Neuronal stem cell (in vitro differentiated cells): ENCODE measurements at regions not wholly inside any gene's neighbourhood (a gene's known extent, or its start where the extent isn't known, plus 50 kb on each side); places are given as distances from the start of the nearest gene placed in this dataset.

ENCODE experiments used
- DNase-seq: peaks from one replicate; pipeline ENCODE4 v3.0.0-alpha.2; 2013; ENCODE audit warnings: low spot score
- H2AFZ ChIP-seq: one replicate; pipeline ENCODE4 v1.6.1; 2013; ENCODE audit warnings: mild to moderate bottlenecking, low read length, inconsistent platforms
- H2AK5ac ChIP-seq: 2 replicates; pipeline ENCODE4 v1.6.1; 2013; ENCODE audit warnings: low read depth, mild to moderate bottlenecking, inconsistent platforms, low read length, moderate library complexity, mixed read lengths
- H2BK120ac ChIP-seq: 2 replicates; pipeline ENCODE4 v1.6.1; 2013; ENCODE audit warnings: low read depth, mild to moderate bottlenecking, inconsistent platforms, low read length, moderate library complexity, mixed read lengths
- H2BK12ac ChIP-seq: one replicate; pipeline ENCODE4 v1.6.1; 2013; ENCODE audit warnings: low read length, inconsistent platforms
- H2BK15ac ChIP-seq: 2 replicates; pipeline ENCODE4 v1.6.1; 2013; ENCODE audit warnings: mild to moderate bottlenecking, low read length, inconsistent platforms, mixed read lengths
- H2BK5ac ChIP-seq: one replicate; pipeline ENCODE4 v1.6.1; 2013; ENCODE audit warnings: inconsistent platforms, mild to moderate bottlenecking, low read length, moderate library complexity
- H3K14ac ChIP-seq: one replicate; pipeline ENCODE4 v1.6.1; 2013; ENCODE audit warnings: low read length, inconsistent platforms
- H3K18ac ChIP-seq: 2 replicates; pipeline ENCODE4 v1.6.1; 2013; ENCODE audit warnings: low read length, inconsistent platforms
- H3K23ac ChIP-seq: 2 replicates; pipeline ENCODE4 v1.6.1; 2013; ENCODE audit warnings: low read depth, mild to moderate bottlenecking, mixed read lengths, low read length, inconsistent platforms; ENCODE audit not compliant: poor library complexity
- H3K27ac ChIP-seq: replicated peaks from 3 replicates; pipeline ENCODE4 v1.5.1; 2013; ENCODE audit warnings: low read length, inconsistent platforms
- H3K27me3 ChIP-seq, 3 experiments: 2 replicates each; pipeline ENCODE4 v1.6.1; 2013; ENCODE audit warnings: low read length in 3 of 3, mild to moderate bottlenecking in 2 of 3, inconsistent platforms in 1 of 3, low read depth in 1 of 3, mixed read lengths in 1 of 3, moderate library complexity in 1 of 3; ENCODE audit not compliant: control insufficient read depth in 3 of 3, insufficient read depth in 3 of 3
- H3K36me3 ChIP-seq, 2 donors: replicated peaks in 1 of 2; 2 replicates each; pipeline ENCODE4 v1.6.1; 2013; ENCODE audit warnings: low read length in 2 of 2; ENCODE audit not compliant: control insufficient read depth in 2 of 2, insufficient read depth in 2 of 2
- H3K4ac ChIP-seq: 2 replicates; pipeline ENCODE4 v1.6.1; 2013; ENCODE audit warnings: inconsistent platforms, mild to moderate bottlenecking, low read length, moderate library complexity
- H3K4me1 ChIP-seq, 2 donors: 1 replicate in 1 of 2; 2 replicates in 1 of 2; pipeline ENCODE4 v1.6.1; 2013; ENCODE audit warnings: low read length in 2 of 2, low read depth in 1 of 2; ENCODE audit not compliant: control insufficient read depth in 2 of 2, insufficient read depth in 1 of 2
- H3K4me2 ChIP-seq: one replicate; pipeline ENCODE4 v1.6.1; 2013; ENCODE audit warnings: mild to moderate bottlenecking, low read length, inconsistent platforms; ENCODE audit not compliant: insufficient read depth, poor library complexity, severe bottlenecking
- H3K4me3 ChIP-seq, 2 donors: 2 replicates each; pipeline ENCODE4 v1.5.1; 2013; ENCODE audit warnings: low read length in 2 of 2, mild to moderate bottlenecking in 2 of 2, inconsistent platforms in 1 of 2, moderate library complexity in 1 of 2
- H3K79me1 ChIP-seq: one replicate; pipeline ENCODE4 v1.6.1; 2013; ENCODE audit warnings: low read depth, mild to moderate bottlenecking, inconsistent platforms, low read length, moderate library complexity
- H3K9ac ChIP-seq: one replicate; pipeline ENCODE4 v1.6.1; 2013; ENCODE audit warnings: mild to moderate bottlenecking, low read depth, low read length, inconsistent platforms; ENCODE audit not compliant: poor library complexity
- H3K9me3 ChIP-seq, 2 donors: replicated peaks in 1 of 2; 2 replicates each; pipeline versions ENCODE3 to v1.6.1; 2013; ENCODE audit warnings: low read length in 2 of 2, mild to moderate bottlenecking in 2 of 2, inconsistent platforms in 1 of 2, low read depth in 1 of 2, mixed read lengths in 1 of 2, moderate library complexity in 1 of 2; ENCODE audit not compliant: control insufficient read depth in 2 of 2, insufficient read depth in 1 of 2
- H4K8ac ChIP-seq: one replicate; pipeline ENCODE4 v1.6.1; 2013; ENCODE audit warnings: low read depth, mild to moderate bottlenecking, inconsistent platforms, low read length, moderate library complexity
- H4K91ac ChIP-seq: one replicate; pipeline ENCODE4 v1.6.1; 2013; ENCODE audit warnings: low read length, low read depth, mild to moderate bottlenecking, inconsistent platforms; ENCODE audit not compliant: poor library complexity
- WGBS, 2 donors: extraction: QIAGEN DNeasy Blood & Tissue Kit; methylation state at CpG; one replicate each; pipeline ENCODE4 v1.1.7; 2013; ENCODE audit warnings: missing lambda C conversion rate in 2 of 2, mixed read lengths in 1 of 2; ENCODE audit not compliant: insufficient read length in 2 of 2, insufficient replicate concordance in 1 of 2; ENCODE audit errors: extremely low coverage in 2 of 2; 5-methylcytosine and 5-hydroxymethylcytosine counted together

DNA sequence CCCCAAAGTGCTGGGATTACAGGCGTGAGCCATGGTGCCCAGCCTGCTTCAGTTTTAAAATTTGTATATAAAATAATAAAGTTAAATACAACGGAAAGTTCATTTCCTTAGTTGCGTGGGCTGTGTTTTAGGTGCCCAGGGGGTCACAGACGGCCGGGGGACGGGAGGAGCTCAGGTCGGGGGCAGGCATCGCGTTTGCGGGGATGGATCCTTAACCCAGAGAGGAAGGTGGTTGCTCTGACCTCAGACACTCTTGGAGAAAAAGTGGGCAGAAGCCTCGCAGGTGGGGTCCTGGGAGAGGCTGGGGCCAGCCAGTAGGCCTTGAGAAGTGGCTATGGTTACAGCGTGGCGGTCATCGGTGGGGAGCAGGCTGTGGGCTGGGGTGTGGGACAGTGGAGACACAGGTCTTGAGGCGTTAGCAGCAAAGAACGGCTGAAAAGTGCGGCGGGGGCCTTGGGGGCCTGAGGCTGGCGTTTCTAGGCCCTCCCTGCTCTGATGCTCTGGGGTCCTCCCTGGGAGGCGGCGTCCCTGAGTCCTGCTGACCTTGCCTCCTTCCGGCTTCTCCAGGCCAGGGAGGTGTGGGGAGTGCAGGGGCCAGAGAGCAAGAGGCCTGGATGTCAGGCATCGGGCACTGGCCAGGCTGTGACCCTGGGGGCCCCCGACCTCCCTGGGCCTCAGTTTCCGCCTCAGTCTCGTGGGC lies 54.4 kb downstream of the UNCX start:
- Histone ChIP-seq H2BK15ac (peak overlapping the region; percentile 89), H2BK12ac (peak overlapping the region; percentile 41), H3K9me3 (no peaks in the 10 kb centered on the region), H3K4me3 (no peak overlapping the region), H3K79me1 (peaks cover 2% of the 10 kb centered on the region), H4K91ac (peak overlapping the region; percentile 53), H3K14ac (no peak overlapping the region), H3K27ac (no peak overlapping the region), H3K4ac (peak overlapping the region; percentile 93), H3K4me2 (no peak overlapping the region), H3K9ac (peak overlapping the region; percentile 72), H2BK5ac (no peak overlapping the region), H3K27me3 (peaks cover 0 to 81% (median 31%) of the 10 kb centered on the region in 3 experiments), H2BK120ac (no peak overlapping the region), H3K23ac (no peak overlapping the region), H3K36me3 (no peaks in the 10 kb centered on the region), H3K18ac (peak overlapping the region; percentile 71), H4K8ac (no peak overlapping the region), H2AFZ (no peak overlapping the region), H3K4me1 (peaks cover 3 to 10% of the 10 kb centered on the region in 2 donors), H2AK5ac (peak overlapping the region; percentile 97)
- no peak for DNase-seq
- no CpG with 5 or more reads among the region's 26 CpGs for WGBS, 2 donors

DNA sequence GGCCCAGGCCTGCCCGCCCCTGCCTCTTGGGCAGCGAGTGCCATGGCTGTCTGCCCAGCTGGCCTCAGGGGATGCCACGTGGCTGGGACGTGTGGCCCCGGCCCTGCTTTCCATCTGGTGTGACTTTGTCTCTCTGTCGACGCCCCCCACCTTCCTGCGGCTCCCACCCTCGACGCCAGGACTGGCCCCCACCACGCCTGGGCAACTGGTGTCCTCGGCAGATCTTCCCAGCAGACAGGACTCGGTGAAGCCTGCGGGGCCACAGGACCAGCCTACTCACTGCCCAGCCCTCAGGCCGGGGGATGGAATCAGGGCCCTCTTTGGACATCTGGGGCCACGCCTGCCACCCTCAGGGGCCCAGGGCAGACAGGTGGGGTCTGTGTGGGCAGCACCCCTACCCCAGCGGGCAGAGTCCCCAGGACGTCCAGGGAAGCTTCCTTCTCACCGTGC lies 55.1 kb downstream of the UNCX start:
- H4K8ac ChIP-seq: no peak overlapping the region
- peak overlapping the region; percentile 72 for H3K9ac ChIP-seq
- peaks cover 2% of the 10 kb centered on the region for H3K79me1 ChIP-seq
- H3K18ac ChIP-seq: peak overlapping the region; percentile 80
- H3K23ac ChIP-seq: no peak overlapping the region
- H3K27ac ChIP-seq: no peak overlapping the region
- peak overlapping the region; percentile 94 for H2BK15ac ChIP-seq
- peak overlapping the region; percentile 93 for H3K4ac ChIP-seq
- peak overlapping the region; percentile 41 for H2BK12ac ChIP-seq
- no peak overlapping the region for H2AFZ ChIP-seq
- peaks cover 0 to 88% (median 31%) of the 10 kb centered on the region in 3 experiments for H3K27me3 ChIP-seq
- H3K4me3 ChIP-seq: no peak overlapping the region
- WGBS, 2 donors: no CpG with 5 or more reads among the region's 19 CpGs
- H3K9me3 ChIP-seq: no peaks in the 10 kb centered on the region
- no peak overlapping the region for H2BK120ac ChIP-seq
- H2BK5ac ChIP-seq: peak overlapping the region; percentile 39
- H3K14ac ChIP-seq: no peak overlapping the region
- DNase-seq: no peak
- peaks cover 3 to 10% of the 10 kb centered on the region in 2 donors for H3K4me1 ChIP-seq
- H3K4me2 ChIP-seq: no peak overlapping the region
- no peaks in the 10 kb centered on the region for H3K36me3 ChIP-seq
- no peak overlapping the region for H4K91ac ChIP-seq
- H2AK5ac ChIP-seq: peak overlapping the region; percentile 97

DNA sequence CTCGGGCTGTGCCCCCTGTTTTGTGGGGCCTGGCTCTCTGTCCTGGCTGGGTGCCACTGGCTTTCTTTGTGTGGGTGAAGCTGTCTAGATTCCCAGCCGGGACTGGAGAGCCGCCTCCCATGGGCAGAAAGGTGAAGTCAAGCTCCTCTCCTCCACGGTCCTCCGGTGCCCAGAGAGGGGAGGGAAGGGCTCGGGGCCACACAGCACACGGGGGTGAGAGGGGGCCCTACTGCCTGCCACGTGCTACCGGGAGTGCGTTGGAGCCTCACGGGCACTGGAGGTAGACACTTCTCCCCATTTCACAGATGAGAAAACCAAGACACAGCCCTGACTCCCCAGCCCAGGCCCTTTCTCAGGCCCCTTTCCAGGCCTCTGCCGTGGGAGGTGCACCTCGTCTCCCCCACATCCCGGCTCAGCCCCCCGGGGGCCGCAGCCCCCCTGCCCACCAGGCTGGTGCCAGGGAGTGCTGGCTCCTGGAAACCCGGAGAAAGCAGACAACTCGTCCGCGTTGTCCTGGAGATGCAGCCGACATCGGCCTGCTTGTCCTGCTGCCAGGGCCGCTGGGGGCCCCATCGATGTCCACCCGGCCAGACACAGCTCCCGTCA lies 55.8 kb downstream of the UNCX start:
- H4K8ac ChIP-seq: no peak overlapping the region
- peak overlapping the region; percentile 72 for H2BK120ac ChIP-seq
- peaks cover 3 to 10% of the 10 kb centered on the region in 2 donors for H3K4me1 ChIP-seq
- peak overlapping the region; percentile 94 for H2BK15ac ChIP-seq
- H2AK5ac ChIP-seq: peak overlapping the region; percentile 97
- H2AFZ ChIP-seq: no peak overlapping the region
- no CpG with 5 or more reads among the region's 26 CpGs for WGBS, 2 donors
- H3K4me3 ChIP-seq: no peak overlapping the region
- no peak overlapping the region for H2BK12ac ChIP-seq
- no peak overlapping the region for H4K91ac ChIP-seq
- no peak for DNase-seq
- no peak overlapping the region for H3K23ac ChIP-seq
- H3K36me3 ChIP-seq: no peaks in the 10 kb centered on the region
- no peak overlapping the region for H3K9ac ChIP-seq
- H3K9me3 ChIP-seq: no peaks in the 10 kb centered on the region
- no peak overlapping the region for H3K27ac ChIP-seq
- no peak overlapping the region for H3K14ac ChIP-seq
- no peak overlapping the region for H3K4me2 ChIP-seq
- no peak overlapping the region for H3K4ac ChIP-seq
- peak overlapping the region; percentile 39 for H2BK5ac ChIP-seq
- peak overlapping the region; percentile 64 for H3K18ac ChIP-seq
- peaks cover 0 to 95% (median 31%) of the 10 kb centered on the region in 3 experiments for H3K27me3 ChIP-seq
- H3K79me1 ChIP-seq: peaks cover 2% of the 10 kb centered on the region

DNA sequence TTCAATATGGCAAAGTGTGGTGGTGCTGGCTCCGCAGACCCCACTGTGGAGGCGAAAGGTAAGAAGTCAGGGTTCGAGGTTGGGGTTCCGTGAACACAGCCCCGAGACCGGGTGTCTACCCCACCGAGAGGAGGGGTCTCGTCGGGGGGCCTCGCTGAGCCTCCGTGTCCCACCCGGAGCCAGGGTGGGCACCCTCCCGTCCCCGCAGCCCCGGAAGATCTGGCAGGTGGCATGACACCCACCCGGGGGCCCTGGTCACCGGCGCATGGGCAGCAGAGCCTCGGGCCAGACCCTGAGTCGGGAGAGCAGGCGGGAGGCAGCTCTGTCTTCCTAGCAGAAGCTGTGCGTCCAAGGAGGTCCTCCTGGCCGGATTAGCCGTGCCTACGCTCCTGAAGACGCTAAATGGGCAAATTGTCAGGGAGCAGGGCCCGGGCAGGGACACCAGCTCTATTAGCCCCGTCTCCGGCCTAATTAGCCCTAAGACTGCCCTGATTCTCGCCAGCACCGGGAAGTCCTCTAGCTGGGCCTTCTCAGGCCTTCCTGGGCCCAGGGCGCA lies 56.4 kb downstream of the UNCX start:
- H3K4me2 ChIP-seq: no peak overlapping the region
- peaks cover 0 to 99% (median 31%) of the 10 kb centered on the region in 3 experiments for H3K27me3 ChIP-seq
- peak overlapping the region; percentile 48 for H3K18ac ChIP-seq
- no peak overlapping the region for H3K27ac ChIP-seq
- H2AK5ac ChIP-seq: peak overlapping the region; percentile 89
- H4K8ac ChIP-seq: no peak overlapping the region
- no peak overlapping the region for H3K9ac ChIP-seq
- peak overlapping the region; percentile 73 for H3K23ac ChIP-seq
- H2BK120ac ChIP-seq: peak overlapping the region; percentile 72
- H2BK12ac ChIP-seq: no peak overlapping the region
- DNase-seq: no peak
- H2AFZ ChIP-seq: no peak overlapping the region
- no CpG with 5 or more reads among the region's 32 CpGs for WGBS, 2 donors
- H2BK5ac ChIP-seq: peak overlapping the region; percentile 95
- no peak overlapping the region for H3K4me3 ChIP-seq
- H4K91ac ChIP-seq: no peak overlapping the region
- no peak overlapping the region for H3K4ac ChIP-seq
- peak overlapping the region; percentile 75 for H2BK15ac ChIP-seq
- no peaks in the 10 kb centered on the region for H3K9me3 ChIP-seq
- no peak overlapping the region for H3K14ac ChIP-seq
- peaks cover 3 to 10% of the 10 kb centered on the region in 2 donors for H3K4me1 ChIP-seq
- no peaks in the 10 kb centered on the region for H3K36me3 ChIP-seq
- peaks cover 2% of the 10 kb centered on the region for H3K79me1 ChIP-seq
